H1 (cell line): ENCODE measurements at regions not wholly inside any gene's neighbourhood (a gene's known extent, or its start where the extent isn't known, plus 50 kb on each side); places are given as distances from the start of the nearest gene placed in this dataset.

ENCODE experiments used
- CTCF ChIA-PET: fragments of 300-600 bp; sonication (Branson Sonifier 250); formaldehyde crosslinking; loops from one replicate; lab custom pipeline; 2021; ENCODE audit not compliant: partially characterized antibody; lab: Charles Lee
- POLR2A ChIA-PET: fragments of 300-600 bp; sonication (Branson Sonifier 250); formaldehyde crosslinking; loops from one replicate; lab custom pipeline; 2021; ENCODE audit warnings: inconsistent platforms; ENCODE audit not compliant: partially characterized antibody; lab: Charles Lee
- DNase-seq, 2 experiments: peaks; one replicate each; pipeline versions ENCODE4 v3.0.0 to v3.0.0-alpha.2; 2010 to 2022; ENCODE audit warnings: low spot score in 2 of 2, low read depth in 1 of 2, mixed read lengths in 1 of 2
- FAIRE-seq: peaks from 2 replicates; lab custom pipeline; 2011; peaks lifted over from hg19 to GRCh38; lab: Jason Lieb, UNC
- H2AFZ ChIP-seq: 2 replicates; pipeline ENCODE4 v1.8.1; 2012; ENCODE audit warnings: low read length, inconsistent platforms
- H2AK5ac ChIP-seq: 2 replicates; pipeline ENCODE4 v1.6.1; 2013; ENCODE audit warnings: low read depth, low read length
- H2BK120ac ChIP-seq: replicated peaks from 2 replicates; pipeline ENCODE3; 2013; ENCODE audit warnings: low read depth, low read length, inconsistent platforms
- H2BK12ac ChIP-seq: 2 replicates; pipeline ENCODE4 v1.6.1; 2013; ENCODE audit warnings: low read depth, low read length
- H2BK15ac ChIP-seq: 2 replicates; pipeline ENCODE4 v1.6.1; 2013; ENCODE audit warnings: low read length
- H2BK20ac ChIP-seq: 2 replicates; pipeline ENCODE4 v1.6.1; 2013; ENCODE audit warnings: low read length
- H2BK5ac ChIP-seq: 2 replicates; pipeline ENCODE4 v1.6.1; 2013; ENCODE audit warnings: low read depth, low read length
- H3K14ac ChIP-seq: 2 replicates; pipeline ENCODE4 v1.6.1; 2013; ENCODE audit warnings: inconsistent platforms; ENCODE audit not compliant: insufficient read length
- H3K18ac ChIP-seq: 2 replicates; pipeline ENCODE4 v1.6.1; 2013; ENCODE audit warnings: low read length; ENCODE audit errors: extremely low read depth
- H3K23ac ChIP-seq: 2 replicates; pipeline ENCODE4 v1.6.1; 2013; ENCODE audit warnings: inconsistent platforms; ENCODE audit not compliant: insufficient read length
- H3K23me2 ChIP-seq: 2 replicates; pipeline ENCODE4 v1.6.1; 2013; ENCODE audit warnings: low read depth, low read length
- H3K27ac ChIP-seq: 2 replicates; pipeline ENCODE4 v1.6.1; 2011; ENCODE audit warnings: low read depth, low read length, inconsistent platforms
- H3K27me3 ChIP-seq, 4 experiments: replicated peaks in 1 of 4; 1 replicate in 1 of 4; 2 replicates in 3 of 4; pipeline versions ENCODE4 v1.6.1 to v1.8.1; 2011 to 2013; ENCODE audit warnings: low read length in 3 of 4, mild to moderate bottlenecking in 3 of 4, inconsistent platforms in 2 of 4, mixed read lengths in 2 of 4, moderate library complexity in 1 of 4; ENCODE audit not compliant: control insufficient read depth in 3 of 4, insufficient read depth in 3 of 4; ENCODE audit errors: extremely low read depth in 1 of 4
- H3K36me3 ChIP-seq, 4 experiments: 2 replicates each; pipeline versions ENCODE4 v1.6.1 to v1.8.1; 2011 to 2013; ENCODE audit warnings: mild to moderate bottlenecking in 4 of 4, low read length in 3 of 4, moderate library complexity in 2 of 4, control low read depth in 1 of 4, inconsistent platforms in 1 of 4; ENCODE audit not compliant: insufficient read depth in 4 of 4, control insufficient read depth in 2 of 4
- H3K4ac ChIP-seq: replicated peaks from 2 replicates; pipeline ENCODE3; 2013; ENCODE audit warnings: low read length, low read depth, mixed read lengths, inconsistent platforms; ENCODE audit not compliant: insufficient read length
- H3K4me1 ChIP-seq, 4 experiments: replicated peaks in 1 of 4; 1 replicate in 1 of 4; 2 replicates in 3 of 4; pipeline versions ENCODE4 v1.6.1 to v1.8.1; 2011 to 2013; ENCODE audit warnings: low read length in 3 of 4, inconsistent platforms in 2 of 4, mixed read lengths in 1 of 4; ENCODE audit not compliant: insufficient read depth in 4 of 4, control insufficient read depth in 3 of 4
- H3K4me2 ChIP-seq, 2 experiments: 2 replicates each; pipeline versions ENCODE4 v1.6.1 to v1.8.1; 2011 to 2013; ENCODE audit warnings: low read depth in 2 of 2, low read length in 2 of 2, control low read depth in 1 of 2, inconsistent platforms in 1 of 2, mild to moderate bottlenecking in 1 of 2; ENCODE audit not compliant: insufficient read depth in 1 of 2
- H3K4me3 ChIP-seq, 4 experiments: fragments of 200-600, 300-600 bp in 1 of 4; sonication (generic), shearing (Covaris generic), sonication (Bioruptor Twin) in 1 of 4; 2 replicates each; pipeline versions ENCODE4 v1.5.1 to v1.8.1; 2011 to 2016; ENCODE audit warnings: low read length in 4 of 4, low read depth in 3 of 4, control low read depth in 2 of 4, inconsistent platforms in 2 of 4, mild to moderate bottlenecking in 2 of 4, mixed read lengths in 1 of 4, moderate library complexity in 1 of 4; ENCODE audit not compliant: insufficient read depth in 2 of 4; ENCODE audit errors: extremely low read depth in 1 of 4
- H3K56ac ChIP-seq: replicated peaks from 2 replicates; pipeline ENCODE3; 2013; ENCODE audit warnings: low read depth, mild to moderate bottlenecking, mixed read lengths, low read length, inconsistent platforms; ENCODE audit not compliant: insufficient read length
- H3K79me1 ChIP-seq: 2 replicates; pipeline ENCODE4 v1.6.1; 2013; ENCODE audit warnings: low read depth, low read length, control low read depth
- H3K79me2 ChIP-seq, 2 experiments: 2 replicates each; pipeline versions ENCODE4 v1.6.1 to v1.8.1; 2012 to 2013; ENCODE audit warnings: low read length in 2 of 2, mild to moderate bottlenecking in 2 of 2, inconsistent platforms in 1 of 2; ENCODE audit not compliant: insufficient read depth in 2 of 2, control insufficient read depth in 1 of 2
- H3K9ac ChIP-seq, 4 experiments: replicated peaks in 1 of 4; 1 replicate in 1 of 4; 2 replicates in 3 of 4; pipeline versions ENCODE4 v1.6.1 to v1.8.1; 2011 to 2013; ENCODE audit warnings: low read depth in 3 of 4, low read length in 3 of 4, control low read depth in 2 of 4, mild to moderate bottlenecking in 2 of 4, moderate library complexity in 2 of 4, inconsistent platforms in 1 of 4; ENCODE audit errors: extremely low read depth in 1 of 4
- H3K9me3 ChIP-seq, 2 experiments: 2 replicates each; pipeline versions ENCODE4 v1.6.1 to v1.8.1; 2012 to 2013; ENCODE audit warnings: mild to moderate bottlenecking in 2 of 2, moderate library complexity in 2 of 2, control low read depth in 1 of 2, inconsistent platforms in 1 of 2, low read depth in 1 of 2, low read length in 1 of 2, mixed read lengths in 1 of 2; ENCODE audit not compliant: insufficient read depth in 2 of 2
- H4K20me1 ChIP-seq, 2 experiments: replicated peaks in 1 of 2; 2 replicates each; pipeline versions ENCODE3 to v1.8.1; 2011 to 2013; ENCODE audit warnings: inconsistent platforms in 2 of 2, low read length in 2 of 2, mild to moderate bottlenecking in 1 of 2; ENCODE audit not compliant: insufficient read depth in 2 of 2, control insufficient read depth in 1 of 2
- H4K5ac ChIP-seq: 2 replicates; pipeline ENCODE4 v1.6.1; 2013; ENCODE audit warnings: low read length, low read depth, mixed read lengths, inconsistent platforms; ENCODE audit not compliant: insufficient read length
- H4K8ac ChIP-seq: 2 replicates; pipeline ENCODE4 v1.8.0; 2013; ENCODE audit warnings: mild to moderate bottlenecking, moderate library complexity, low read length, inconsistent platforms; ENCODE audit not compliant: insufficient read depth; ENCODE audit errors: extremely low read depth
- H4K91ac ChIP-seq: replicated peaks from 2 replicates; pipeline ENCODE3; 2013; ENCODE audit warnings: low read length, mixed read lengths, inconsistent platforms; ENCODE audit not compliant: insufficient read length
- ASH2L ChIP-seq: fragments of 200-600, 300-600 bp; sonication (generic); IDR thresholded peaks from one replicate; pipeline ENCODE4 v1.7.1; 2017; ENCODE audit warnings: low read length
- BACH1 ChIP-seq: IDR thresholded peaks from 2 replicates; pipeline ENCODE4 v1.6.1; 2012; ENCODE audit warnings: low read length, improper control_type of control experiment
- EP300 ChIP-seq, 2 experiments: IDR thresholded peaks; 1 replicate in 1 of 2; 2 replicates in 1 of 2; pipeline ENCODE4 v1.6.1; 2011 to 2012; ENCODE audit warnings: low read depth in 2 of 2, low read length in 2 of 2, mild to moderate bottlenecking in 2 of 2, borderline replicate concordance in 1 of 2, inconsistent platforms in 1 of 2, moderate library complexity in 1 of 2
- NRF1 ChIP-seq: IDR thresholded peaks from 2 replicates; pipeline ENCODE4 v1.6.1; 2011; ENCODE audit warnings: mild to moderate bottlenecking, low read depth, low read length, improper control_type of control experiment
- POLR2AphosphoS5 ChIP-seq: IDR thresholded peaks from 2 replicates; pipeline ENCODE4 v1.6.1; 2011; ENCODE audit warnings: low read depth, low read length
- RAD21 ChIP-seq, 2 experiments: IDR thresholded peaks in 1 of 2; conservative IDR thresholded peaks in 1 of 2; 2 replicates each; pipeline ENCODE4 v1.6.1; 2011; ENCODE audit warnings: low read depth in 2 of 2, low read length in 2 of 2, improper control_type of control experiment in 1 of 2, inconsistent platforms in 1 of 2, mild to moderate bottlenecking in 1 of 2, moderate library complexity in 1 of 2
- SIN3A ChIP-seq, 2 experiments: IDR thresholded peaks in 1 of 2; conservative IDR thresholded peaks in 1 of 2; 2 replicates each; pipeline ENCODE4 v1.6.1; 2011 to 2012; ENCODE audit warnings: low read length in 2 of 2, improper control_type of control experiment in 1 of 2, low read depth in 1 of 2, mild to moderate bottlenecking in 1 of 2
- WGBS, 2 experiments: shearing (Covaris generic) in 1 of 2; methylation state at CpG; one replicate each; pipeline versions ENCODE4 v1.1.6 to v1.1.7; 2013 to 2015; ENCODE audit warnings: low lambda C conversion rate in 2 of 2, mixed read lengths in 2 of 2, inconsistent platforms in 1 of 2, low coverage in 1 of 2, missing lambda C conversion rate in 1 of 2; ENCODE audit not compliant: insufficient replicate concordance in 2 of 2, insufficient coverage in 1 of 2, insufficient read length in 1 of 2; ENCODE audit errors: extremely low coverage in 1 of 2, missing lambda C conversion rate in 1 of 2; 5-methylcytosine and 5-hydroxymethylcytosine counted together
- TF ChIP-seq, protein P1 (sequence below): IDR thresholded peaks from 2 replicates; pipeline ENCODE4 v1.6.1; 2011; ENCODE audit warnings: low read length, improper control_type of control experiment
- TF ChIP-seq, protein P2 (sequence below): IDR thresholded peaks from 2 replicates; pipeline ENCODE4 v1.6.1; 2012; ENCODE audit warnings: inconsistent platforms
- TF ChIP-seq, protein P3 (sequence below): IDR thresholded peaks from 2 replicates; pipeline ENCODE4 v1.6.1; 2012; ENCODE audit warnings: inconsistent platforms

DNA sequence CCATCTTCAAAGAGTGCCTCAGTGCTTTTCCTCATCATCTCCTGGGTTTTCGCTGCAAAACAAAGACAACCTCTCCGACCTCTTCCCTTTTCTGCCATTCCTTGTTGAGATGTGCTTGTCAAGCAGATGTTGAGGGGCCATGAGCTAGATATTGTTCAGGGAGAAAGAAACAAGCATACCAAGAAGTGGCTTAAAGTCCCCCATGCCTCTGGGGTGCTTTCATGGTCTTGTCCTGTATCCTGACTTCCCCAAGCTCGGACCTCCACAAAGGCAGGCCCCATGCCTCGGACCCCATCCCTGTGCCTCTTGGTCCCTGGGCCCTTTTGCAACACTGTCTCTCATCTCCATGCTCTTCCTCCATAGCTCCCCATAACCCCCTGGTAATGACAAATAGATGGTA, 103.8 kb downstream of the C1orf94 start:
- Histone ChIP-seq H3K27me3 (no peaks in the 10 kb centered on the region), H3K9me3 (no peaks in the 10 kb centered on the region), H2BK20ac (no peak overlapping the region), H3K4me3 (no peak overlapping the region), H3K9ac (no peak overlapping the region), H2BK120ac (no peak overlapping the region), H3K27ac (no peak overlapping the region), H3K36me3 (no peaks in the 10 kb centered on the region), H2AK5ac (no peak overlapping the region), H3K56ac (no peak overlapping the region), H4K5ac (no peak overlapping the region), H3K4me1 (no peaks in the 10 kb centered on the region; a peak in 1 of 7 replicates), H2BK12ac (no peak overlapping the region), H3K23ac (no peak overlapping the region), H3K79me2 (no peaks in the 10 kb centered on the region), H3K23me2 (0 out of 2 replicates have a peak, but pooled peaks cover 3% of the 10 kb centered on the region), H2BK5ac (no peak overlapping the region), H3K4me2 (no peak overlapping the region), H2AFZ (no peak overlapping the region), H3K4ac (no peak overlapping the region), H3K18ac (no peak overlapping the region), H4K20me1 (no peaks in the 10 kb centered on the region), H3K14ac (no peak overlapping the region), H3K79me1 (no peaks in the 10 kb centered on the region), H4K91ac (no peak overlapping the region), H4K8ac (no peak overlapping the region), H2BK15ac (no peak overlapping the region)
- FAIRE-seq, result no peak
- CTCF ChIA-PET, result interaction anchor here (0.8 to 1.5 kb wide), 5 partner anchors 9 to 119 kb away, joined by 3 to 6 read pairs (median 3); no protein-coding TSS in a partner anchor
- peak in 1 of 2 experiments; percentile 7 for DNase-seq
- WGBS, 2 experiments, result 85% methylated on average over 4 of the region's 4 CpGs; no CpG with 5 or more reads in 1 of the 2 experiments
- POLR2A ChIA-PET, result no interaction called here
- no peak for TF ChIP-seq BACH1
- no peak for TF ChIP-seq EP300 (IDR thresholded peaks at IDR 0.05; ENCODE audit: borderline replicate concordance in 1 of 2, low read depth in 2 of 2, low read length in 2 of 2)
- no peak for TF ChIP-seq RAD21 (IDR thresholded peaks at IDR 0.05 in 1 of 2, conservative IDR thresholded peaks at IDR 0.05 in 1 of 2; ENCODE audit: low read depth in 2 of 2, low read length in 2 of 2)
- TF ChIP-seq, protein P1, sequence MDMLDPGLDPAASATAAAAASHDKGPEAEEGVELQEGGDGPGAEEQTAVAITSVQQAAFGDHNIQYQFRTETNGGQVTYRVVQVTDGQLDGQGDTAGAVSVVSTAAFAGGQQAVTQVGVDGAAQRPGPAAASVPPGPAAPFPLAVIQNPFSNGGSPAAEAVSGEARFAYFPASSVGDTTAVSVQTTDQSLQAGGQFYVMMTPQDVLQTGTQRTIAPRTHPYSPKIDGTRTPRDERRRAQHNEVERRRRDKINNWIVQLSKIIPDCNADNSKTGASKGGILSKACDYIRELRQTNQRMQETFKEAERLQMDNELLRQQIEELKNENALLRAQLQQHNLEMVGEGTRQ, result no peak
- TF ChIP-seq NRF1, result no peak
- TF ChIP-seq ASH2L, result no peak
- TF ChIP-seq POLR2AphosphoS5, result no peak
- TF ChIP-seq, protein P2, sequence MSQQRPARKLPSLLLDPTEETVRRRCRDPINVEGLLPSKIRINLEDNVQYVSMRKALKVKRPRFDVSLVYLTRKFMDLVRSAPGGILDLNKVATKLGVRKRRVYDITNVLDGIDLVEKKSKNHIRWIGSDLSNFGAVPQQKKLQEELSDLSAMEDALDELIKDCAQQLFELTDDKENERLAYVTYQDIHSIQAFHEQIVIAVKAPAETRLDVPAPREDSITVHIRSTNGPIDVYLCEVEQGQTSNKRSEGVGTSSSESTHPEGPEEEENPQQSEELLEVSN, result no peak
- TF ChIP-seq SIN3A (conservative IDR thresholded peaks at IDR 0.05 in 1 of 2, IDR thresholded peaks at IDR 0.05 in 1 of 2; ENCODE audit: low read depth in 1 of 2, low read length in 2 of 2), result no peak
- TF ChIP-seq, protein P3, sequence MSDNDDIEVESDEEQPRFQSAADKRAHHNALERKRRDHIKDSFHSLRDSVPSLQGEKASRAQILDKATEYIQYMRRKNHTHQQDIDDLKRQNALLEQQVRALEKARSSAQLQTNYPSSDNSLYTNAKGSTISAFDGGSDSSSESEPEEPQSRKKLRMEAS, result no peak
